Fibroblast of the aortic adventitia (primary cell): ENCODE measurements at regions not wholly inside any gene's neighbourhood (a gene's known extent, or its start where the extent isn't known, plus 50 kb on each side); places are given as distances from the start of the nearest gene placed in this dataset.
A peak's percentile ranks its signal among the peaks of the same experiment; 100 is the strongest.

Source experiments
- DNase-seq: peaks from one replicate; pipeline ENCODE4 v3.0.0-alpha.2; 2010; ENCODE audit warnings: low read depth
- H3K4me3 ChIP-seq: 2 replicates; pipeline ENCODE4 v1.5.1; 2011; ENCODE audit warnings: low read depth, mild to moderate bottlenecking, control low read depth, low read length, moderate library complexity
- TF ChIP-seq, protein P1 (sequence below): IDR thresholded peaks from 2 replicates; pipeline ENCODE4 v1.5.1; 2011; ENCODE audit warnings: mild to moderate bottlenecking, low read length, control low read depth, inconsistent platforms; ENCODE audit not compliant: insufficient read depth

DNA sequence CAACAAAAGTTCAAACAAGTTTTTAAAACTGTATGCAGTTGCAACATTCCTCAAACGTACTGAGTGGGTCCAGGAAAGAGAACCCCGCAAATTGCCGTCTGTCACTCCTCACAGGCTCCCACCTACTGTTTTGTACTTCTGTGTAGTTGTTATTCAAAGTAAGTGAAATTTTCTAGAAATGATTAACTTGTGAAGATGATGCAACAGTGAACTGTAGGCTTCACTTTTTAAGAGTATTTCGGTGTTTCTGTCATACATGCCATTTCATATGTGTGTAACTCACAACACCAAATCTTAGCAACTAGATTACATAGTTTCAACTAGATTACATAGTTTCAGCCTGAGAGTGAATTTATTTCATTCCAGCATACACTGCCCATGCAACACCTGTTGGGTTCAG, 226.0 kb upstream of the TANK start:
- H3K4me3 ChIP-seq, result no peak overlapping the region
- TF ChIP-seq, protein P1, sequence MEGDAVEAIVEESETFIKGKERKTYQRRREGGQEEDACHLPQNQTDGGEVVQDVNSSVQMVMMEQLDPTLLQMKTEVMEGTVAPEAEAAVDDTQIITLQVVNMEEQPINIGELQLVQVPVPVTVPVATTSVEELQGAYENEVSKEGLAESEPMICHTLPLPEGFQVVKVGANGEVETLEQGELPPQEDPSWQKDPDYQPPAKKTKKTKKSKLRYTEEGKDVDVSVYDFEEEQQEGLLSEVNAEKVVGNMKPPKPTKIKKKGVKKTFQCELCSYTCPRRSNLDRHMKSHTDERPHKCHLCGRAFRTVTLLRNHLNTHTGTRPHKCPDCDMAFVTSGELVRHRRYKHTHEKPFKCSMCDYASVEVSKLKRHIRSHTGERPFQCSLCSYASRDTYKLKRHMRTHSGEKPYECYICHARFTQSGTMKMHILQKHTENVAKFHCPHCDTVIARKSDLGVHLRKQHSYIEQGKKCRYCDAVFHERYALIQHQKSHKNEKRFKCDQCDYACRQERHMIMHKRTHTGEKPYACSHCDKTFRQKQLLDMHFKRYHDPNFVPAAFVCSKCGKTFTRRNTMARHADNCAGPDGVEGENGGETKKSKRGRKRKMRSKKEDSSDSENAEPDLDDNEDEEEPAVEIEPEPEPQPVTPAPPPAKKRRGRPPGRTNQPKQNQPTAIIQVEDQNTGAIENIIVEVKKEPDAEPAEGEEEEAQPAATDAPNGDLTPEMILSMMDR, result no peak
- peak; percentile 38 for DNase-seq

DNA sequence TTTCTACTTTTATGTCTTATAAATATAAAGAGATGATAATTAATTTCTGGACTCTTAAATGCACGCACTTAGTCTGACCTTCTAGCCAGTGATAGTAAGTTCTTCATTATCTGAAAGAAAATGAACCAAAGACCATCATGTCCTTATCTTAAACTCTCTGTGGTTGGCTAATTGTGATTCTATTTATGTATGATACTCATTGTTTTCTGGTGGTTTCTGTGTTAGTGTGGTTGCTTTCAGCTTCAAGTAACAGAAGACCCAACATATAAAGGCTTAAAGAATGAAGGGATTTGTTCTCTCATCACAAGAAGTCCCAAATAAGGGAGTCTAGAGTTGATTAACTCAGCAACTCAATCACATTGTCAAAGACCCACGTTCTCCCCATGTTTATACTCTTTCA, 225.2 kb upstream of the TANK start:
- no peak overlapping the region for H3K4me3 ChIP-seq
- TF ChIP-seq, protein P1, result no peak

DNA sequence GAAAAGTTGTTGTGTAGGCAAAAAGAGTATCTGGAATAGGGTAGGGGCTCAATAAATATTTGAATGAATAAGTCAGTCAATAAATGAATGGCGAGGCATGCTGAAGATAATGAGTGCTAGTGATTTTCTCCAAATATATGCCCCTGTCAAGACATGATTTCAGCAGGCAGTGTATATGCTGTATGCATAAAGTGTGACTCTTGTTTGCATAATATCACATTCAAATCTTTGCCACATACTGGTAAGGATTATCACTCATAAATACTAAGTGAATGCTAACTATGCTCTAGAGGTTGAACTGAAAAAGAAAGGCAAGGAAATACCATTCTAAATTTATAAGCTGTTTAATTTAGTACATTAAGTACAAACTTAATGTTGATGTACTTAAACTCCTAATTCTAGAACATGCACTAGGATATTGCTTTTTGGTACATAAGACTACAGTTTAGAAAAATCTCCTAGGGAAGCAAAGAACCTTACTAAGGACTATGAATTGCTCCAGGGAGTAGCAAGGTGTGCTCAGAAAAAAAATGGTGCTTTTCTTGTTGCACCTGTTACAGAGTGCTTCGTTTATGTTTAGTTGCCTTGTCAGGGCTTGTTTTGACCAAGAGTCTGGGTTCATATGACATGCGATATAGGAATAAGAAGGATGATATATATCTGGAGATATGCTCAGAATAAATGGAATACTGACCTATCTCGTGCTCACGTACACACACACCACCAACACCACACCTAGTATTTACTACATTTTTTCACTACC, 224.0 kb upstream of the TANK start:
- no peak overlapping the region for H3K4me3 ChIP-seq
- TF ChIP-seq, protein P1, result no peak
- DNase-seq, result no peak

More for the DNA sequence above, 225.2 kb upstream of the TANK start:
- DNase-seq, result no peak

DNA sequence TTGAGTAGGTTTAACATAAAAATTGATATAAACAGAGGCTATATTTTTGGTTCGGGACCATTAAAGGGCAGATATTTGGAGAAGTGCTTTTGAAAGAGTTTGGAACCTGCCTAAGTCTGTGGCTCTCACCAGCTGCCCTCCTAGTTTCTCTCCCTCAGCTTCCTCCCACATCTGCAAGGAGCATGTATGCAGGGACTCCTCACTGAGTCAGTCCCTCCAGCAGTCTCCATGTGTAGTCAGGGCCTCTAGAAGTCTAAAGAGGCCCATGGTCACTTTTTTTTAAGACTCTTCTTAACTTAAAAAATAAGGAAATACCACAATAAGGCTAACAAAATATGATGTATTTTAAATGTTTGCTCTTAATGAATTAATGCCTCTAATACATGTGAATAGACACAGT, 220.0 kb upstream of the TANK start:
- DNase-seq, result no peak

DNA sequence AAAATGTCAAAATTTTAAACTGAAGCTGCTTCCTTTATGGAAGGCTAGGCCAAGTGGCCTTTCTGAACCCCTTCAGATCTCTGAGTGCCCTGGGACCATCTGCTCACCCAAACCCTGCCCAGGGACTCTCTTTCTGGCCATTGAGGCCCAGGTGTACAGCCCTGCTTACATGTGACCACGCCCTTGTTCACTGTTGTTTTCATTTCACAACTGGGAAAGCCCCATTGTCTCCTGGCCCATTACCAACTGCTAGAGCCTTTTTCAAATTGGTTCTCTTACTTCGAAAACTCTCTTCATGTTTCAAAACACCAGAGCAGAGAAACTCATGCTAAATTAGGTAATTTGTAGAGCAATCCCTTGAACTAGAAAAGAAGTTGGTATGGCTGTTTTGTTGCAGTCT, 219.5 kb upstream of the TANK start:
- no peak overlapping the region for H3K4me3 ChIP-seq
- TF ChIP-seq, protein P1, result no peak
- DNase-seq, result peak; percentile 73

More for the DNA sequence above, 220.0 kb upstream of the TANK start:
- H3K4me3 ChIP-seq, result no peak overlapping the region
- TF ChIP-seq, protein P1, result no peak

DNA sequence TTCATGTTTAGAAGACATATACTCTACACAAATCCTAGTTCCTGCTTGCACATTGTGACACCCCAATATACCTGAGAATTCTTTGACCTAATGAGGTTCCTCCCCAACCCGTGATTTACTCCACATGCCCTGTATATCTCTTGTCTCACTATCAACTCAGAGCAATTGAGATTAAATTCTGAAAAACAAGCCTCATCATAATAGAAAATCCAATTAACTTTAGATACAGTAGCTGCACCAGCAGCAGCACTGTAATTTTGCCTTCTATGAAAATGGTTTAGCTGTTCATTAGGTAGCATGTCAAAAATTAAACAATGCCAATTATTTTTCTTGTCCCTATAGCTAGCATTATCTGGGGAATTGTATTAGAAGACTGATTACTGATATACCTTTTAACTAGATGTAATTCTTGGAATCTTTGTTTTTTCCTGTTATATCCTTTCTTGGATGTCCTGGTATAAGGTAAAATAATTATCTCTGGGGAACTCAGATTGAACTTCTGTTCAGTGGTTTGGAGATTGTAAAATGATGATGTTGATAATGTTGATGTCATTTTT, 218.9 kb upstream of the TANK start:
- H3K4me3 ChIP-seq, result no peak overlapping the region
- TF ChIP-seq, protein P1, result no peak
- DNase-seq, result no peak
